ENCODE measurements at regions not wholly inside any gene's neighbourhood (a gene's known extent, or its start where the extent isn't known, plus 50 kb on each side); places are given as distances from the start of the nearest gene placed in this dataset.

GRCh38 chr6:109282756-109283155 is 99.5 kb downstream of the CD164 start:
- H3K4me1 ChIP-seq = no peaks in the 10 kb centered on the region
- H3K4me3 ChIP-seq = no peak overlapping the region
- DNase-seq = no peak

GRCh38 chr6:109279628-109280027 is 102.6 kb downstream of the CD164 start:
- no peaks in the 10 kb centered on the region for H3K9me3 ChIP-seq (replicated peaks)
- H3K27me3 ChIP-seq = no peaks in the 10 kb centered on the region
- H3K27ac ChIP-seq = no peak overlapping the region
- no peak for DNase-seq
- H3K4me1 ChIP-seq = no peaks in the 10 kb centered on the region
- no peak overlapping the region for H3K4me3 ChIP-seq
- no peaks in the 10 kb centered on the region for H3K36me3 ChIP-seq

More at GRCh38 chr6:109282756-109283155, 99.5 kb downstream of the CD164 start:
- no peaks in the 10 kb centered on the region for H3K36me3 ChIP-seq
- no peaks in the 10 kb centered on the region for H3K27me3 ChIP-seq
- H3K9me3 ChIP-seq (replicated peaks) = no peaks in the 10 kb centered on the region
- H3K27ac ChIP-seq = no peak overlapping the region

- H3K27me3 ChIP-seq = no peaks in the 10 kb centered on the region
- no peak overlapping the region for H3K27ac ChIP-seq
- H3K4me3 ChIP-seq = no peak overlapping the region
- no peaks in the 10 kb centered on the region for H3K36me3 ChIP-seq
- H3K9me3 ChIP-seq (replicated peaks) = no peaks in the 10 kb centered on the region
- no peak for DNase-seq
- H3K4me1 ChIP-seq = no peaks in the 10 kb centered on the region
These were observed 110.6 kb downstream of the CD164 start for GRCh38 chr6:109271622-109272021.

- no peak for DNase-seq
- H3K4me1 ChIP-seq = no peaks in the 10 kb centered on the region
- H3K9me3 ChIP-seq (replicated peaks) = no peaks in the 10 kb centered on the region
- no peak overlapping the region for H3K4me3 ChIP-seq
- H3K27me3 ChIP-seq = no peaks in the 10 kb centered on the region
- no peak overlapping the region for H3K27ac ChIP-seq
- H3K36me3 ChIP-seq = no peaks in the 10 kb centered on the region
These were observed 112.2 kb downstream of the CD164 start for GRCh38 chr6:109269953-109270517.

- H3K36me3 ChIP-seq = no peaks in the 10 kb centered on the region
- H3K27me3 ChIP-seq = no peaks in the 10 kb centered on the region
- H3K4me3 ChIP-seq = no peak overlapping the region
- no peak for DNase-seq
- no peaks in the 10 kb centered on the region for H3K4me1 ChIP-seq
- no peak overlapping the region for H3K27ac ChIP-seq
- H3K9me3 ChIP-seq (replicated peaks) = no peaks in the 10 kb centered on the region
These were observed 113.2 kb downstream of the CD164 start for GRCh38 chr6:109269057-109269456.

- Histone ChIP-seq H3K9me3 (replicated peaks) (no peaks in the 10 kb centered on the region), H3K4me1 (no peaks in the 10 kb centered on the region), H3K36me3 (no peaks in the 10 kb centered on the region), H3K4me3 (no peak overlapping the region), H3K27me3 (no peaks in the 10 kb centered on the region), H3K27ac (no peak overlapping the region)
- DNase-seq = no peak
These were observed 116.7 kb downstream of the CD164 start for GRCh38 chr6:109265530-109265929.

GRCh38 chr6:109263873-109264700 is 118.2 kb downstream of the CD164 start:
- Histone ChIP-seq H3K4me3 (no peak overlapping the region), H3K9me3 (replicated peaks) (no peaks in the 10 kb centered on the region; the same call in 1 of the 2 replicates), H3K27ac (no peak overlapping the region), H3K36me3 (no peaks in the 10 kb centered on the region), H3K27me3 (no peaks in the 10 kb centered on the region), H3K4me1 (peaks cover 4% of the 10 kb centered on the region; the same call in 1 of the 2 replicates)
- no peak for DNase-seq

GRCh38 chr6:109262261-109262660 is 120.0 kb downstream of the CD164 start:
- no peaks in the 10 kb centered on the region for H3K36me3 ChIP-seq
- no peak overlapping the region for H3K27ac ChIP-seq
- no peaks in the 10 kb centered on the region for H3K27me3 ChIP-seq
- DNase-seq = no peak
- peaks cover 4% of the 10 kb centered on the region; the same call in 1 of the 2 replicates for H3K4me1 ChIP-seq
- no peak overlapping the region for H3K4me3 ChIP-seq
- H3K9me3 ChIP-seq (replicated peaks) = no peaks in the 10 kb centered on the region; the same call in 1 of the 2 replicates

- Histone ChIP-seq H3K27me3 (no peaks in the 10 kb centered on the region), H3K36me3 (no peaks in the 10 kb centered on the region), H3K9me3 (replicated peaks) (no peaks in the 10 kb centered on the region; the same call in 1 of the 2 replicates), H3K4me1 (peaks cover 4% of the 10 kb centered on the region; the same call in 1 of the 2 replicates), H3K27ac (no peak overlapping the region), H3K4me3 (no peak overlapping the region)
- DNase-seq = no peak
These were observed 120.5 kb downstream of the CD164 start for GRCh38 chr6:109261811-109262210.

- no peak overlapping the region for H3K27ac ChIP-seq
- no peak overlapping the region for H3K4me3 ChIP-seq
- H3K4me1 ChIP-seq = peaks cover 4% of the 10 kb centered on the region; the same call in 1 of the 2 replicates
- H3K27me3 ChIP-seq = no peaks in the 10 kb centered on the region
- H3K9me3 ChIP-seq (replicated peaks) = no peaks in the 10 kb centered on the region; the same call in 1 of the 2 replicates
- H3K36me3 ChIP-seq = no peaks in the 10 kb centered on the region
- DNase-seq = no peak
These were observed 121.6 kb downstream of the CD164 start for GRCh38 chr6:109260701-109261100.

GRCh38 chr6:109260126-109260525 is 122.1 kb downstream of the CD164 start:
- H3K27ac ChIP-seq = no peak overlapping the region
- peaks cover 4% of the 10 kb centered on the region; the same call in 1 of the 2 replicates for H3K4me1 ChIP-seq
- no peaks in the 10 kb centered on the region for H3K27me3 ChIP-seq
- no peaks in the 10 kb centered on the region; the same call in 1 of the 2 replicates for H3K9me3 ChIP-seq (replicated peaks)
- H3K4me3 ChIP-seq = no peak overlapping the region
- H3K36me3 ChIP-seq = no peaks in the 10 kb centered on the region
- DNase-seq = no peak

- no peaks in the 10 kb centered on the region for H3K36me3 ChIP-seq
- H3K27ac ChIP-seq = no peak overlapping the region
- H3K4me1 ChIP-seq = peaks cover 4% of the 10 kb centered on the region; the same call in 1 of the 2 replicates
- no peak overlapping the region for H3K4me3 ChIP-seq
- no peak for DNase-seq
- H3K27me3 ChIP-seq = no peaks in the 10 kb centered on the region
- H3K9me3 ChIP-seq (replicated peaks) = no peaks in the 10 kb centered on the region; the same call in 1 of the 2 replicates
These were observed 124.1 kb downstream of the CD164 start for GRCh38 chr6:109258129-109258528.

- H3K9me3 ChIP-seq (replicated peaks) = no peaks in the 10 kb centered on the region; the same call in 1 of the 2 replicates
These were observed 124.8 kb downstream of the CD164 start for GRCh38 chr6:109257494-109257893.

GRCh38 chr6:109255946-109256640 is 126.2 kb downstream of the CD164 start:
- Histone ChIP-seq H3K4me3 (no peak overlapping the region), H3K27ac (no peak overlapping the region)
- DNase-seq = no peak

More at GRCh38 chr6:109257494-109257893, 124.8 kb downstream of the CD164 start:
- H3K36me3 ChIP-seq = no peaks in the 10 kb centered on the region
- H3K27ac ChIP-seq = no peak overlapping the region
- H3K27me3 ChIP-seq = no peaks in the 10 kb centered on the region
- no peak overlapping the region for H3K4me3 ChIP-seq
- peaks cover 4% of the 10 kb centered on the region; the same call in 1 of the 2 replicates for H3K4me1 ChIP-seq
- no peak for DNase-seq

GRCh38 chr6:109255087-109255486 is 127.2 kb downstream of the CD164 start:
- Histone ChIP-seq H3K4me3 (no peak overlapping the region), H3K36me3 (no peaks in the 10 kb centered on the region), H3K4me1 (peaks cover 4% of the 10 kb centered on the region; the same call in 1 of the 2 replicates), H3K27me3 (no peaks in the 10 kb centered on the region), H3K27ac (no peak overlapping the region), H3K9me3 (replicated peaks) (no peaks in the 10 kb centered on the region; the same call in 1 of the 2 replicates)
- DNase-seq = no peak

More at GRCh38 chr6:109255946-109256640, 126.2 kb downstream of the CD164 start:
- Histone ChIP-seq H3K9me3 (replicated peaks) (no peaks in the 10 kb centered on the region; the same call in 1 of the 2 replicates), H3K36me3 (no peaks in the 10 kb centered on the region), H3K4me1 (peaks cover 4% of the 10 kb centered on the region; the same call in 1 of the 2 replicates), H3K27me3 (no peaks in the 10 kb centered on the region)

Data from SJCRH30 (cell line).